Heart right ventricle (tissue), 16 donors: ENCODE measurements at regions not wholly inside any gene's neighbourhood (a gene's known extent, or its start where the extent isn't known, plus 50 kb on each side); places are given as distances from the start of the nearest gene placed in this dataset.

Experiments
- ATAC-seq, 8 donors: fragments of 200-7000 bp; cut with Tn5 transposase; one replicate each; pipeline ENCODE4 v1.9.1; 2020; ENCODE audit warnings: mild to moderate bottlenecking in 8 of 8, moderate library complexity in 8 of 8, moderate number of reproducible peaks in 1 of 8
- DNase-seq, 2 donors: peaks; one replicate each; pipeline ENCODE4 v3.0.0-alpha.2; 2020
- H3K27ac ChIP-seq, 10 donors: fragments of 200-600 bp; sonication (generic) in 2 of 10; one replicate each; pipeline versions ENCODE4 v1.5.0 to v1.8.0; 2020 to 2022; ENCODE audit warnings: mild to moderate bottlenecking in 3 of 10
- H3K27me3 ChIP-seq, 7 donors: fragments of 200-600 bp; one replicate each; pipeline ENCODE4 v1.8.0; 2021 to 2022; ENCODE audit warnings: mild to moderate bottlenecking in 2 of 7
- H3K36me3 ChIP-seq, 9 donors: fragments of 200-600 bp; sonication (generic) in 1 of 9; one replicate each; pipeline versions ENCODE4 v1.5.0 to v1.8.0; 2020 to 2022; ENCODE audit warnings: mild to moderate bottlenecking in 2 of 9
- H3K4me1 ChIP-seq, 9 donors: fragments of 200-600 bp; sonication (generic) in 1 of 9; one replicate each; pipeline versions ENCODE4 v1.5.0 to v1.8.0; 2020 to 2022; ENCODE audit warnings: mild to moderate bottlenecking in 4 of 9
- H3K4me3 ChIP-seq, 10 donors: fragments of 200-600 bp; sonication (generic) in 2 of 10; one replicate each; pipeline versions ENCODE4 v1.5.0 to v1.8.0; 2020 to 2022; ENCODE audit warnings: mild to moderate bottlenecking in 7 of 10, moderate library complexity in 2 of 10
- H3K9me3 ChIP-seq, 11 donors: fragments of 200-600 bp in 10 of 11; sonication (generic) in 2 of 11; one replicate each; pipeline versions ENCODE4 v1.5.0 to v1.8.0; 2013 to 2022; ENCODE audit warnings: mild to moderate bottlenecking in 2 of 11, control low read depth in 1 of 11, moderate library complexity in 1 of 11
- CTCF ChIP-seq, 9 donors: fragments of 200-600 bp; sonication (generic) in 2 of 9; IDR thresholded peaks; one replicate each; pipeline versions ENCODE4 v1.5.0 to v1.8.0; 2021 to 2022; ENCODE audit warnings: antibody characterized with exemption in 9 of 9, mild to moderate bottlenecking in 5 of 9, moderate library complexity in 1 of 9
- WGBS, 2 donors: extraction: QIAGEN DNeasy Blood & Tissue Kit; methylation state at CpG; one replicate each; pipeline ENCODE4 v1.1.7; 2013; ENCODE audit warnings: inconsistent platforms in 1 of 2; 5-methylcytosine and 5-hydroxymethylcytosine counted together
- intact Hi-C, 10 donors: fragments of 100-400 bp; cut with DNase I; formaldehyde crosslinking; loops; one replicate each; pipeline versions ENCODE4 v1.11.1 to v1.14.2; 2022
- donor health status: Arrhythmogenic right ventricular cardiomyopathy.
- donor health status: ischemic (EF 13 %, LVEDD 7.1; RV severe dilation, severe dysfunction).
- donor health status: healthy with polysubstance abuse.
- donor health status: DM: no; HTN: yes; CAD: no.
- donor health status: DM: no; HTN: no; CAD: no.
- donor health status: ischemic (EF 25% LVEDD 6.9; RV normal size, moderate dysfunction).
- donor health status: ischemic (EF 25% LVEDD 5.7; RV mildly dilated, moderate dysfunction).
- donor health status: healthy.
- donor health status: DM: yes; HTN: yes; CAD: no.
- donor health status: Ischemic cardiomyopathy.
- donor health status: ischemic (EF 35%, LVEDD 5.7; RV mildly dilated, moderate dysfunction).
- donor health status: nonischemic (EF 11% LVEDD 7.7; RV severe dilation, severe dysfunction).
- donor health status: DM: yes; HTN: yes; CAD: no.
- donor health status: PGD.
- donor health status: ischemic (EF 29% LVEDD 5.4; RV normal size, mild dysfunction).
- donor health status: nonischemic (EF 23%, LVEDD 6.1; RV moderate dilation, normal function).

GRCh38 chr2:510839-511238 is 166.4 kb downstream of the TMEM18 start:
- no peak overlapping the region for H3K27ac ChIP-seq
- H3K27me3 ChIP-seq: peaks cover 0 to 14% (median 0%) of the 10 kb centered on the region in 7 donors
- WGBS, 2 donors: 55 to 62% methylated on average over 1 of the region's 1 CpG
- no peak for TF ChIP-seq CTCF (IDR thresholded peaks at IDR 0.05)
- ATAC-seq (no peak), DNase-seq (no peak)
- no peaks in the 10 kb centered on the region for H3K9me3 ChIP-seq
- H3K4me1 ChIP-seq: no peaks in the 10 kb centered on the region
- H3K36me3 ChIP-seq: no peaks in the 10 kb centered on the region
- intact Hi-C loops: no loop called here
- H3K4me3 ChIP-seq: no peak overlapping the region

GRCh38 chr2:509888-510287 is 167.3 kb downstream of the TMEM18 start:
- Histone ChIP-seq H3K27ac (no peak overlapping the region), H3K4me3 (no peak overlapping the region), H3K27me3 (peaks cover 0 to 15% (median 0%) of the 10 kb centered on the region in 7 donors), H3K4me1 (no peaks in the 10 kb centered on the region), H3K9me3 (no peaks in the 10 kb centered on the region), H3K36me3 (no peaks in the 10 kb centered on the region)
- intact Hi-C loops: no loop called here
- WGBS, 2 donors: 65 to 70% methylated on average over 4 of the region's 4 CpGs
- DNase-seq: no peak
- no peak for ATAC-seq
- TF ChIP-seq CTCF (IDR thresholded peaks at IDR 0.05): no peak

GRCh38 chr2:508121-508520 is 169.1 kb downstream of the TMEM18 start:
- H3K27me3 ChIP-seq: peaks cover 0 to 11% (median 0%) of the 10 kb centered on the region in 7 donors
- no peaks in the 10 kb centered on the region for H3K4me1 ChIP-seq
- no peaks in the 10 kb centered on the region for H3K36me3 ChIP-seq
- no peak for DNase-seq
- intact Hi-C loops: no loop called here
- WGBS, 2 donors: 66 to 67% methylated on average over 4 of the region's 4 CpGs
- TF ChIP-seq CTCF (IDR thresholded peaks at IDR 0.05): no peak
- no peak overlapping the region for H3K4me3 ChIP-seq
- ATAC-seq: no peak
- H3K27ac ChIP-seq: no peak overlapping the region
- no peaks in the 10 kb centered on the region for H3K9me3 ChIP-seq

- Histone ChIP-seq H3K27ac (no peak overlapping the region), H3K36me3 (no peaks in the 10 kb centered on the region), H3K4me3 (no peak overlapping the region), H3K27me3 (peaks cover 0 to 12% (median under 1%) of the 10 kb centered on the region in 7 donors), H3K4me1 (no peaks in the 10 kb centered on the region), H3K9me3 (no peaks in the 10 kb centered on the region)
- DNase-seq (no peak), ATAC-seq (no peak)
- no peak for TF ChIP-seq CTCF (IDR thresholded peaks at IDR 0.05)
- intact Hi-C loops: no loop called here
- 89 to 90% methylated on average over 5 of the region's 5 CpGs for WGBS, 2 donors
These were observed 170.3 kb downstream of the TMEM18 start for GRCh38 chr2:506866-507265.
